Loucy (cell line): ENCODE measurements at regions not wholly inside any gene's neighbourhood (a gene's known extent, or its start where the extent isn't known, plus 50 kb on each side); places are given as distances from the start of the nearest gene placed in this dataset.

Experiments used
- H2AFZ ChIP-seq: fragments of 200-600 bp; sonication (generic); 2 replicates; pipeline ENCODE4 v1.6.0; 2016; ENCODE audit warnings: antibody characterized with exemption, mild to moderate bottlenecking, low read length, moderate library complexity
- H3F3A ChIP-seq: fragments of 200-600 bp; 2 replicates; pipeline ENCODE4 v1.6.0; 2016; ENCODE audit warnings: antibody characterized with exemption, low read depth, mild to moderate bottlenecking
- H3K27me3 ChIP-seq: fragments of 200-600 bp; sonication (generic); 2 replicates; pipeline ENCODE4 v1.6.1; 2014; ENCODE audit warnings: low read length, mild to moderate bottlenecking; ENCODE audit not compliant: insufficient read depth, poor library complexity, severe bottlenecking
- H3K36me3 ChIP-seq: fragments of 200-600 bp; sonication (generic); 2 replicates; pipeline ENCODE4 v1.6.1; 2016; ENCODE audit warnings: low read length; ENCODE audit not compliant: insufficient read depth
- H3K4me1 ChIP-seq: fragments of 200-600 bp; sonication (generic); 2 replicates; pipeline ENCODE4 v1.5.1; 2014; ENCODE audit warnings: low read length, mild to moderate bottlenecking; ENCODE audit not compliant: insufficient read depth, poor library complexity, severe bottlenecking
- H3K4me2 ChIP-seq: fragments of 200-600 bp; sonication (generic); 2 replicates; pipeline ENCODE4 v1.6.0; 2014; ENCODE audit warnings: antibody characterized with exemption, low read length, low read depth, mild to moderate bottlenecking; ENCODE audit not compliant: poor library complexity, severe bottlenecking
- H3K4me3 ChIP-seq: fragments of 200-600 bp; sonication (generic); 2 replicates; pipeline ENCODE4 v1.5.1; 2014; ENCODE audit warnings: low read length, mild to moderate bottlenecking, mixed read lengths; ENCODE audit not compliant: poor library complexity, severe bottlenecking
- H3K79me2 ChIP-seq: fragments of 200-600 bp; sonication (generic); 2 replicates; pipeline ENCODE4 v1.6.1; 2014; ENCODE audit warnings: low read length; ENCODE audit not compliant: insufficient read depth
- H3K9ac ChIP-seq: fragments of 200-600 bp; sonication (generic); 2 replicates; pipeline ENCODE4 v1.6.0; 2014; ENCODE audit warnings: mild to moderate bottlenecking, low read depth, low read length, moderate library complexity; ENCODE audit not compliant: poor library complexity, severe bottlenecking
- H3K9me2 ChIP-seq: fragments of 200-600 bp; sonication (generic); replicated peaks from 2 replicates; pipeline ENCODE4 v1.6.1; 2016; ENCODE audit warnings: low read depth, low read length, mixed read lengths
- H3K9me3 ChIP-seq: fragments of 200-600 bp; sonication (generic); 2 replicates; pipeline ENCODE4 v1.6.1; 2014; ENCODE audit warnings: mild to moderate bottlenecking, antibody characterized with exemption, low read length, low read depth; ENCODE audit not compliant: insufficient read depth
- H4K20me1 ChIP-seq: fragments of 200-600 bp; sonication (generic); 2 replicates; pipeline ENCODE4 v1.6.0; 2014; ENCODE audit warnings: antibody characterized with exemption, low read length, mild to moderate bottlenecking; ENCODE audit not compliant: insufficient read depth, poor library complexity, severe bottlenecking
- EZH2phosphoT487 ChIP-seq: fragments of 200-600 bp; IDR thresholded peaks from 2 replicates; pipeline ENCODE4 v1.6.1; 2018; ENCODE audit warnings: antibody characterized with exemption, mild to moderate bottlenecking, moderate library complexity, borderline replicate concordance
- TF ChIP-seq, protein P1 (sequence below): fragments of 200-600 bp; sonication (generic); conservative IDR thresholded peaks from 2 replicates; pipeline ENCODE4 v1.5.1; 2014; ENCODE audit warnings: mild to moderate bottlenecking, antibody characterized with exemption, low read length

DNA sequence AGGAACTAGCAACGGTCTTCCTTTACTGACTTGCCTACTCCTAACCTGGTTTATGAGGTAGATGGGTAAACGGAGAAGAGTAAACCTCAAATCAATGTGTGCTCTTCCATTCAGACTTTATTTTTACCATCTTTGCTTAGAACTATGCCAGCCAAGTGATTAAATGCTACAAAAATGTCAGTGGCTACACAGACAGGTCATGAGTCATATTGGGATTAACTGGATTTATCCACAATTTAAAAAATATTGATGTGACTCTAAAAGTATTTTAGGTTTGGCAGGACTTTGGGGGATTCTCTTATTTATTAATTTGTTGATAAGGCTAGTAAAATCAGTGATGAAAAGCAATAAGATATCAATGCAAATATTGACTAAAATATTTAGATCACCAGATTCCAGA, 275.0 kb downstream of the PLK2 start:
- no peak overlapping the region for H3K9ac ChIP-seq
- H3K4me2 ChIP-seq = no peak overlapping the region

DNA sequence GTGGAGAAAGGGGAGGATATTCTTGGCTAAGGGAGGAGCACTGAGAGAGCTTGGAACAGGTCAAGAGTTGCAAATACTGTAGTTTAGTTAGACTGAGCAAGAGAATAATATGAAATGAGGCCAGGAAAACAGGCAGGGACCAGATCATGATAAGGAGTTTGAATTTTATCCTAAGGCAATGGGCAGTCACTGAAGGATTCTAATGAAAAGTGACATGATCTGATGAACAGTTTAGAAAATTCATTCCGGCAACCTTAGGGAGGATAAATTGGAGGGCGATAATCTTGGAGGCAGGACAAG, 276.1 kb downstream of the PLK2 start:
- H3K36me3 ChIP-seq = no peaks in the 10 kb centered on the region
- H3K9me3 ChIP-seq = no peaks in the 10 kb centered on the region
- no peak overlapping the region for H2AFZ ChIP-seq
- no peaks in the 10 kb centered on the region for H3K27me3 ChIP-seq
- TF ChIP-seq, protein P1, sequence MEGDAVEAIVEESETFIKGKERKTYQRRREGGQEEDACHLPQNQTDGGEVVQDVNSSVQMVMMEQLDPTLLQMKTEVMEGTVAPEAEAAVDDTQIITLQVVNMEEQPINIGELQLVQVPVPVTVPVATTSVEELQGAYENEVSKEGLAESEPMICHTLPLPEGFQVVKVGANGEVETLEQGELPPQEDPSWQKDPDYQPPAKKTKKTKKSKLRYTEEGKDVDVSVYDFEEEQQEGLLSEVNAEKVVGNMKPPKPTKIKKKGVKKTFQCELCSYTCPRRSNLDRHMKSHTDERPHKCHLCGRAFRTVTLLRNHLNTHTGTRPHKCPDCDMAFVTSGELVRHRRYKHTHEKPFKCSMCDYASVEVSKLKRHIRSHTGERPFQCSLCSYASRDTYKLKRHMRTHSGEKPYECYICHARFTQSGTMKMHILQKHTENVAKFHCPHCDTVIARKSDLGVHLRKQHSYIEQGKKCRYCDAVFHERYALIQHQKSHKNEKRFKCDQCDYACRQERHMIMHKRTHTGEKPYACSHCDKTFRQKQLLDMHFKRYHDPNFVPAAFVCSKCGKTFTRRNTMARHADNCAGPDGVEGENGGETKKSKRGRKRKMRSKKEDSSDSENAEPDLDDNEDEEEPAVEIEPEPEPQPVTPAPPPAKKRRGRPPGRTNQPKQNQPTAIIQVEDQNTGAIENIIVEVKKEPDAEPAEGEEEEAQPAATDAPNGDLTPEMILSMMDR = no peak
- TF ChIP-seq EZH2phosphoT487 = no peak
- H3K9me2 ChIP-seq = no peaks in the 10 kb centered on the region
- no peaks in the 10 kb centered on the region for H3K79me2 ChIP-seq
- no peaks in the 10 kb centered on the region for H3F3A ChIP-seq
- no peak overlapping the region for H3K9ac ChIP-seq
- H3K4me1 ChIP-seq = peaks cover 3% of the 10 kb centered on the region
- no peak overlapping the region for H3K4me3 ChIP-seq
- no peaks in the 10 kb centered on the region for H4K20me1 ChIP-seq
- H3K4me2 ChIP-seq = no peak overlapping the region

More for the DNA sequence above, 275.0 kb downstream of the PLK2 start:
- Histone ChIP-seq H2AFZ (no peak overlapping the region), H3K4me3 (no peak overlapping the region), H4K20me1 (no peaks in the 10 kb centered on the region), H3K79me2 (no peaks in the 10 kb centered on the region), H3F3A (no peaks in the 10 kb centered on the region), H3K27me3 (no peaks in the 10 kb centered on the region), H3K9me3 (no peaks in the 10 kb centered on the region), H3K36me3 (no peaks in the 10 kb centered on the region), H3K4me1 (peaks cover 3% of the 10 kb centered on the region), H3K9me2 (no peaks in the 10 kb centered on the region)
- TF ChIP-seq, protein P1 = no peak

DNA sequence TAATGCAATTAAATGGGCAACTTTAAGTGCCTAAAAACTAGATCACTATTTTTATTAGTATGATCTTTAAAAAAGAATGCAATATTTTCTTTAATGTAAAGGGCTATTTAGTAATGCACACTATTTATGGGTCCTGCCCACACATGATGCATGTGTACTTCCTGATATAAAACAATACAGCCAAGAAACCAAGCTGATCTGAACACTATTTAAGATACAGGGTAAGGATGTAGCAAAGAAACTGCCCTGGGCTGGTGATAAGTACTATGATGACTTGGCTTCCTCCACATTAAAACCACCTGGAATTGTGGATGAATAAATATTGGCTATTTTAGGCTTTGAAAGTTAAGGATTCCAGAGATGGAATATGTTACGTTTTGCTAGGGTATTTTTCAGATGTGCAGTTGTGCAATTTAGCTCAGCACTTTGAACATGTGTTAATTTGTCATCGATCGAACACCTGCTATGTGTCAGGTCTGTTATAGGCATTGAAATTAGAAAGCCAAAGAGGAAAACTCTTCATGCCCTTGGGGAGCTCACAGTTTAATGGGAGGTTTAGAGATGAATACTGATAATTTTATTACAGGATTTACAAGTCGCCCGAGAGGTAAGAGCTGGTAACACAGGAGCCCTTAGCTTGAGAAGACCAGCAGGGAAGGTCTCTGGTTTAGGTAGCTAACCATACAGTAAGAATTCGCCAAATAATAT, 276.7 kb downstream of the PLK2 start:
- H3K36me3 ChIP-seq = no peaks in the 10 kb centered on the region
- no peaks in the 10 kb centered on the region for H3K9me3 ChIP-seq
- H3K4me3 ChIP-seq = no peak overlapping the region
- no peak for TF ChIP-seq EZH2phosphoT487
- TF ChIP-seq, protein P1 = no peak
- H3K4me1 ChIP-seq = peaks cover 3% of the 10 kb centered on the region
- no peaks in the 10 kb centered on the region for H3K27me3 ChIP-seq
- H4K20me1 ChIP-seq = no peaks in the 10 kb centered on the region
- H3K9ac ChIP-seq = no peak overlapping the region
- no peaks in the 10 kb centered on the region for H3K9me2 ChIP-seq
- no peaks in the 10 kb centered on the region for H3K79me2 ChIP-seq
- H2AFZ ChIP-seq = peak overlapping the region; percentile 20; the same call in 1 of the 2 replicates
- H3F3A ChIP-seq = no peaks in the 10 kb centered on the region
- H3K4me2 ChIP-seq = no peak overlapping the region
